ENCODE measurements at regions not wholly inside any gene's neighbourhood (a gene's known extent, or its start where the extent isn't known, plus 50 kb on each side); places are given as distances from the start of the nearest gene placed in this dataset.

DNA sequence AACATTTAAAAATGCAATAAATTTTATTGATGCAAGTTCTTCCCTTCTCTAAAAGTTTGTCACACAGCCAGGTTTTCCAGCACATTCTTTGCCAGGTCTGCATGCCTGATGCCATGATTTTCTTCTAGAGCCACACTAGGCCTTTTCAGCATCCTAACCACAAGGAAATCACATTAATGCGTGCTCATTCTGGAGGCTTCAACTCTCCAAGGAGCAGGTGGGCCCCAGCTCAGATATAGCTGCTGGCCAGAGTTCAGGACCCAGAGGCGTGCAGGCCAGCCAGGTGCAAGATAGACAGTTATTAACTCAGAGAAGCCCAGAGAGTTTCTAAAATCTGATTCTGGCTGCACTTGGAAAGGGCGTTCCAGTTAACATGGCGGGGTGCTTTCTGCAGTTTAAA, 124.5 kb upstream of the MAF start:
- no peak overlapping the region for H3K4me3 ChIP-seq (ENCODE audit: low read depth, poor library complexity, severe bottlenecking)
- intact Hi-C loops (cut with DNase I; ENCODE audit: low total_unique reads): no loop called here
- 80 to 89% methylated on average over 4 of the region's 4 CpGs for WGBS, 2 donors
- no peak for DNase-seq (ENCODE audit: low spot score in 2 of 2)
- TF ChIP-seq, protein P1, sequence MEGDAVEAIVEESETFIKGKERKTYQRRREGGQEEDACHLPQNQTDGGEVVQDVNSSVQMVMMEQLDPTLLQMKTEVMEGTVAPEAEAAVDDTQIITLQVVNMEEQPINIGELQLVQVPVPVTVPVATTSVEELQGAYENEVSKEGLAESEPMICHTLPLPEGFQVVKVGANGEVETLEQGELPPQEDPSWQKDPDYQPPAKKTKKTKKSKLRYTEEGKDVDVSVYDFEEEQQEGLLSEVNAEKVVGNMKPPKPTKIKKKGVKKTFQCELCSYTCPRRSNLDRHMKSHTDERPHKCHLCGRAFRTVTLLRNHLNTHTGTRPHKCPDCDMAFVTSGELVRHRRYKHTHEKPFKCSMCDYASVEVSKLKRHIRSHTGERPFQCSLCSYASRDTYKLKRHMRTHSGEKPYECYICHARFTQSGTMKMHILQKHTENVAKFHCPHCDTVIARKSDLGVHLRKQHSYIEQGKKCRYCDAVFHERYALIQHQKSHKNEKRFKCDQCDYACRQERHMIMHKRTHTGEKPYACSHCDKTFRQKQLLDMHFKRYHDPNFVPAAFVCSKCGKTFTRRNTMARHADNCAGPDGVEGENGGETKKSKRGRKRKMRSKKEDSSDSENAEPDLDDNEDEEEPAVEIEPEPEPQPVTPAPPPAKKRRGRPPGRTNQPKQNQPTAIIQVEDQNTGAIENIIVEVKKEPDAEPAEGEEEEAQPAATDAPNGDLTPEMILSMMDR (IDR thresholded peaks at IDR 0.05): no peak
- TF ChIP-seq POLR2A (IDR thresholded peaks at IDR 0.05): no peak

DNA sequence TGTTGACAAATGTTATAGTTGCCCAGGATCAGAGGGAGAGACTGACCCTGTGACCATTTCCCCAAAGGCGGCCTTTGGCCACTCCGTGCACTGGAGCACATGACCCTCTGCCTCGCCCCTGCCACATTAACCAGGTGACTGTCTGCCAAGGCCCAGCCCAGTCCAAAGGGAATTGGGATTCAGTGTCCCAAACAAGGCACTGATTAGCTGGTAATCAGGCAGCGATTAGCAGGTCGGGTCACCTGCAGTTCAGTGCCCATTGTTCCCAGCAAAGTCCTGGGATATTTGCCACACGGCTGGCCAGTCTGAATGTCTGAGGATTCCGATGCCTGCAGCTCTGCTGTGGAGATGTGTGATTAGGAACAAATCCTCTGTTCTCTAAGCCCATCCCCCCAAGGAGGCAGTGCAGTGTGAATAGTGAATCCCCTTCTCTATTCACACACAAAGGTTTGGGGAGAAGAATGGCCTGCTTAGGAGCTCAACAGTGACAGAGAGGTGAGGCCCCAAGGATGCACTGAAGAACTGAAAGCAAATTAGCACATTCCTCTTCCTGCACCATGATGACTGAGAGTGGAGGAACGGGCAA, 123.1 kb upstream of the MAF start:
- no peak for TF ChIP-seq POLR2A (IDR thresholded peaks at IDR 0.05)
- TF ChIP-seq, protein P1 (IDR thresholded peaks at IDR 0.05): no peak
- WGBS, 2 donors: 94 to 95% methylated on average over 6 to 8 of the region's 8 CpGs
- H3K4me3 ChIP-seq (ENCODE audit: low read depth, poor library complexity, severe bottlenecking): no peak overlapping the region
- DNase-seq (ENCODE audit: low spot score in 2 of 2): no peak
- intact Hi-C loops (cut with DNase I; ENCODE audit: low total_unique reads): no loop called here

DNA sequence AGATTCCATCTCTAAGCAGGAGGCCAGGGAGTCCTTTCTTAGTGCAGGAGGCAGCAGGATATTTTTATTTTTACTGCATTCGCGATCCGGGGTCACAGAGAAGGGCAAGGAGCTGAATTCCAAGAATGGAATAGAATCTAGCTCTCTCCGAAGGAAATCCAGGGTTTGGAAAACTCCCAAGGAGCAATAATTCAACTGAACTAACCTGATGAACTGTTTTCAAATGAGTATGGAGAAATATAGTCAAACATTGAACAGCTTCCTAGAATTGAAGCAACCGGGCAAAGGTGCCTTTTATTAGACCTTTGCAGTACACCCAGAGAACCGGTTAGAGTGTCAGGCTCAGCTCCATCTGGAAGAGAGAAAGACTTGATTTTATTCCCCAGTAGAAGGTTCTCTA, 120.7 kb upstream of the MAF start:
- 54% methylated on average over 6 of the region's 6 CpGs for WGBS, 2 donors
- intact Hi-C loops (cut with DNase I; ENCODE audit: low total_unique reads): no loop called here
- no peak for DNase-seq (ENCODE audit: low spot score in 2 of 2)

DNA sequence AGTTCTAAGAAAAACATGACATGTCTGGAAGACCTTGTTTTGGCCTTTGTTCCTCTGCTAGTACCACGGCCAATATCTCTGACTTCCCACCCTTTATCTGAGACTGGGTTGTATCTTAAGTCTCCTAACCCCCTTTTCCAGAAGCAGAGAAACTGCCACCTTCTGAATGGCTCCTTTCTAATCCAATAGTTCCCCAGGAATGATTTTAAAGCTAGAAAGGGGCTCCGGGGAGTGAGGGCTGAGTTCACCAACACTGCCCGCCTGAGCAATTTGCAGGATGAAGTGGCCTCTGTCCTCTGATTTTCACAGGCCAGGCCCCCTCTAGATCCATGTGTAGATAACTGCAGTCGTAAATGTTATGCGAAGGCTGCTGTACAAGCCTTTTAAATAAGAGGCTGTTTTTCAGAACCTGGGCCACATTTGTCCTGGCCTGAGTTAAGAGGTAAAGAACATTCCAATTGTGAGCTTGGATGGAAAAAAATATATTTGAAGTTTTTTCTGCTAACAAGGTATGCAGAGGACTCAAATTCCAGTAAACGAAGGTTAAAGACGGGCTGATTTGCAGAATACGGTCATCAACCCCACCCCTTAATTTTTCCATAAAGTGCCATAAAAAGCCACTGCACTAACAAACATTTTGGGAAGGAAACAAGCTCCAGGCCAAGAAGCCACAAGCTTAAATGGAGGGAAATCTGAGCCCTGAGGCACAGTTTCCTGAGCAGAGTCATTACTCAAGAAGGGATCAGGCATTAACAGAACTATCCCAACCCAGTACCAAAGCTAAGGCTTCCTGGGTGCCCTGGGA, 117.0 kb upstream of the MAF start:
- intact Hi-C loops (cut with DNase I; ENCODE audit: low total_unique reads): no loop called here
- TF ChIP-seq, protein P1 (IDR thresholded peaks at IDR 0.05): no peak
- TF ChIP-seq POLR2A (IDR thresholded peaks at IDR 0.05): no peak
- WGBS, 2 donors: 69 to 77% methylated on average over 8 of the region's 8 CpGs
- no peak for DNase-seq (ENCODE audit: low spot score in 2 of 2)
- H3K4me3 ChIP-seq (ENCODE audit: low read depth, poor library complexity, severe bottlenecking): no peak overlapping the region

More for the DNA sequence above, 120.7 kb upstream of the MAF start:
- H3K4me3 ChIP-seq (ENCODE audit: low read depth, poor library complexity, severe bottlenecking): no peak overlapping the region
- no peak for TF ChIP-seq POLR2A (IDR thresholded peaks at IDR 0.05)
- TF ChIP-seq, protein P1 (IDR thresholded peaks at IDR 0.05): no peak

DNA sequence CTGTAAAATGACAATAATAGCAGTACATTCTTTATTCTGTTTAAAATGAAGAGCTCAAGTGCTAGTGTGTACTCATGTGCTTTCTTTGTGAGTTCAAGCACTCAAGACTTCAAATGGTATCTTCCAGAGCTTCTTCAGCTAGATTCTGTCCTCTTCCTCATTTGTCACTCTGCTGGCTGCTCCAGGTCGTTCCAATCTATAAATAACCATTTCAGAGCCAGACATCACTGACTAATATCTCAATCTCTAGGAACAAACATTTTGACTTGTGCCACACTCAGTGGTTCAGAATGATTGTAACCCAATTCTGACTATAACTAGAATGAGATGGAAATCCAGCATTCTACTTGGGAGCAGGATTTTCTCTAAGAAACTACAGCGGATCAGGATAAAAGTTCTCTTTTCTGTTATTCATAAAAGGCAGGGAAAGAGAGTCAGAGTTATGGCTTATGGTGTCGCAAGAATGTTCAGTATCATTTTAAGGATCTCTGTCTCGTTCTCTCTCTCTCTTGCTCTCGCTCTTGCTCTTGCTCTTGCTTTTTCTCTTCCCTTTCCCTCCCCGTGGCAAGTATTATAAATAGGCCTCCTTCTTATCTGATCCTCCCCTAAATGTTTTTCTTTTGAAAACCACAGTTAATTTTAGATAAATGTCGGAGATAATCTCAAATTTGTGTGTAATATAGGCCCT, 116.3 kb upstream of the MAF start:
- 56 to 63% methylated on average over 7 of the region's 7 CpGs for WGBS, 2 donors
- no peak for TF ChIP-seq POLR2A (IDR thresholded peaks at IDR 0.05)
- TF ChIP-seq, protein P1 (IDR thresholded peaks at IDR 0.05): no peak
- intact Hi-C loops (cut with DNase I; ENCODE audit: low total_unique reads): no loop called here
- H3K4me3 ChIP-seq (ENCODE audit: low read depth, poor library complexity, severe bottlenecking): no peak overlapping the region
- no peak for DNase-seq (ENCODE audit: low spot score in 2 of 2)

Measured in lower leg skin (tissue), 4 donors.